Gastroesophageal sphincter (tissue), 3 donors: ENCODE measurements at regions not wholly inside any gene's neighbourhood (a gene's known extent, or its start where the extent isn't known, plus 50 kb on each side); places are given as distances from the start of the nearest gene placed in this dataset.

Source experiments
- POLR2A ChIP-seq, 2 donors: fragments of 450-650 bp; IDR thresholded peaks; one replicate each; pipeline ENCODE4 v1.6.1; 2017; ENCODE audit warnings: antibody characterized with exemption in 2 of 2, mild to moderate bottlenecking in 2 of 2, moderate library complexity in 1 of 2
- POLR2AphosphoS5 ChIP-seq: sonication (generic); formaldehyde crosslinking; IDR thresholded peaks from one replicate; pipeline ENCODE4 v1.6.1; 2017; ENCODE audit warnings: antibody characterized with exemption
- TF ChIP-seq, protein P1 (sequence below), 4 experiments: fragments of 200-600 bp in 2 of 4; fragments of 450-650 bp in 2 of 4; sonication (generic) in 1 of 4; IDR thresholded peaks; one replicate each; pipeline ENCODE4 v1.5.1; 2017 to 2019; ENCODE audit warnings: antibody characterized with exemption in 4 of 4, mild to moderate bottlenecking in 2 of 4, moderate library complexity in 2 of 4

DNA sequence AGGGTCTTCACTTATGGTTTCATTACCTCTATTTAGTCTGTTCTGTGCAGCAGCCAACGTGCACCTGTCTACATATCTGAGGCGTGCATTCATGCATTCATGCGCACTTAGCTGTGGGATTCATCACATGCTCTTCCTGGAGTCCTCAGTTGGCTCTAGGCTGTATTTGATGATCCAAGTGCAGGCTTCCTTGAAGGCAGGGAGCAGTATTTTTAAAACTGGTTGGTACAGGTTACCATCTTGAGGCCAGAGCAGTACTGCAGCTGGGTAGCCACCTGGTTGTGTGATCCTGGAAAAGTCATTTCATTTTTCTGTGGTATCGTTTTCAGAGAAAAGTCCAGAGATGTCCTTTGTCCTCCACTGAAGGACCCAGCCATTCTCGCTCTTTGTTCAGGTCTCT is 109.8 kb downstream of the EN1 start:
- TF ChIP-seq, protein P1, sequence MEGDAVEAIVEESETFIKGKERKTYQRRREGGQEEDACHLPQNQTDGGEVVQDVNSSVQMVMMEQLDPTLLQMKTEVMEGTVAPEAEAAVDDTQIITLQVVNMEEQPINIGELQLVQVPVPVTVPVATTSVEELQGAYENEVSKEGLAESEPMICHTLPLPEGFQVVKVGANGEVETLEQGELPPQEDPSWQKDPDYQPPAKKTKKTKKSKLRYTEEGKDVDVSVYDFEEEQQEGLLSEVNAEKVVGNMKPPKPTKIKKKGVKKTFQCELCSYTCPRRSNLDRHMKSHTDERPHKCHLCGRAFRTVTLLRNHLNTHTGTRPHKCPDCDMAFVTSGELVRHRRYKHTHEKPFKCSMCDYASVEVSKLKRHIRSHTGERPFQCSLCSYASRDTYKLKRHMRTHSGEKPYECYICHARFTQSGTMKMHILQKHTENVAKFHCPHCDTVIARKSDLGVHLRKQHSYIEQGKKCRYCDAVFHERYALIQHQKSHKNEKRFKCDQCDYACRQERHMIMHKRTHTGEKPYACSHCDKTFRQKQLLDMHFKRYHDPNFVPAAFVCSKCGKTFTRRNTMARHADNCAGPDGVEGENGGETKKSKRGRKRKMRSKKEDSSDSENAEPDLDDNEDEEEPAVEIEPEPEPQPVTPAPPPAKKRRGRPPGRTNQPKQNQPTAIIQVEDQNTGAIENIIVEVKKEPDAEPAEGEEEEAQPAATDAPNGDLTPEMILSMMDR (IDR thresholded peaks at IDR 0.05) = no peak
- TF ChIP-seq POLR2AphosphoS5 (no peak), POLR2A (IDR thresholded peaks at IDR 0.05) (no peak)
